HG02798 (cell line): ENCODE measurements at regions not wholly inside any gene's neighbourhood (a gene's known extent, or its start where the extent isn't known, plus 50 kb on each side); places are given as distances from the start of the nearest gene placed in this dataset.
"Not testable (repeated sequence)": the region's sequence is repeated elsewhere in the genome, so short reads cannot be mapped to it uniquely, and the experiment has no call there.

Experiments used
- ATAC-seq: cut with Tn5 transposase; IDR thresholded peaks from one replicate; pipeline ENCODE4 v1.9.1; 2021; ENCODE audit warnings: mild to moderate bottlenecking; ENCODE audit not compliant: unreplicated experiment, poor library complexity

- ATAC-seq = not testable (repeated sequence)
Measured at GRCh38 chr16:29176822-29177202, 192.0 kb downstream of the LAT start.

DNA sequence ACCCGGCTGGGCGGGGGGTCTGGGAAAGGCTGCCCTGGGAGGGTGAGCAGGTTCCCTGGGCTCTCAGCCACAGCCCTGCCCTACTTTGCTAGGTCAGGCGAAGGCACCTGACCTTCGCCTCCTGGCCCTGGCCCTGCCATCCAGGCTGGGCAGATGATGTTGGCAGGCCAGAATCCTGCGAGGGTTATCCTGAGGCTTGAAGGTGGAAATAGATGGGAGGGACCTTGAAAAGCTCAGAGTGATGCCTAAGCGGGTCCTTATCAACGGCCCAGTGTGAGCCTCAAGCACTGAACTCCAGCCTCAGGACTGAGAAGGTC, 191.3 kb downstream of the LAT start:
- not testable (repeated sequence) for ATAC-seq

DNA sequence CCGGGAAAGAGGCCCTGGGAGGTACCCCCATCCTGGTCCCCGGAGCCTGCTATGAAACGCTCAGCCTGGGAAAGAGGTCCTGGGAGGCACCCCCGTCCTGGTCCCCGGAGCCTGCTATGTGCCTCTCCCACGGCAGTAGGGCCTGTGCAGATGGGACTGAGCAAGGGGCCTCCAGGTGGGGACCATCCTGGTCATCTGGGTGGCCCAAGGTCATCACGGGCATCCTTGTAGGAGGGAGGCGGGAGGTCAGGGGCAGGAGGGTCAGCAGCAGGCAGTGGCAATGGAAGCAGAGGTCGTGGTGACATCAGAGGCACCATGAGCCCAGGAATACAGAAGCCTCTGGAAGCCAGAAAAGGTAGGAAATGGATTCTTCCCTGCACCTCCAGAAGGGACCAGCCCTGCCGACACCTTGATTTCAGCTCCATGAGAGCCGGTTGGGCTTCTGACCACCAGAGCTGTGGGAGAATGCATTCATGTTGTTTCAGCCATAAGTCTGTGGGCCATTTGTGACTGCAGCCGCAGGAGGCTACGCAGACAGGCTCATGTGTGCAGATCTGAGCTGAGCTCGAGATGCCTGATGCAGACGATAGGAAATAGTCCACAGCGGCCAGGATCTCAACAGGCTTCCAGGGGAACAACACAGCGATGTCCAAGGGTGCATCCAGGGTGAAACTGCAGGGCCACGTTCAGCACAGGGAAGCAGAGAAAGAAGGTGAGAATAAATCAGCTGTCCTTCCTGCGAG, 190.7 kb downstream of the LAT start:
- ATAC-seq = not testable (repeated sequence)

GRCh38 chr16:29173371-29174305, 188.8 kb downstream of the LAT start:
- ATAC-seq = not testable (repeated sequence)

DNA sequence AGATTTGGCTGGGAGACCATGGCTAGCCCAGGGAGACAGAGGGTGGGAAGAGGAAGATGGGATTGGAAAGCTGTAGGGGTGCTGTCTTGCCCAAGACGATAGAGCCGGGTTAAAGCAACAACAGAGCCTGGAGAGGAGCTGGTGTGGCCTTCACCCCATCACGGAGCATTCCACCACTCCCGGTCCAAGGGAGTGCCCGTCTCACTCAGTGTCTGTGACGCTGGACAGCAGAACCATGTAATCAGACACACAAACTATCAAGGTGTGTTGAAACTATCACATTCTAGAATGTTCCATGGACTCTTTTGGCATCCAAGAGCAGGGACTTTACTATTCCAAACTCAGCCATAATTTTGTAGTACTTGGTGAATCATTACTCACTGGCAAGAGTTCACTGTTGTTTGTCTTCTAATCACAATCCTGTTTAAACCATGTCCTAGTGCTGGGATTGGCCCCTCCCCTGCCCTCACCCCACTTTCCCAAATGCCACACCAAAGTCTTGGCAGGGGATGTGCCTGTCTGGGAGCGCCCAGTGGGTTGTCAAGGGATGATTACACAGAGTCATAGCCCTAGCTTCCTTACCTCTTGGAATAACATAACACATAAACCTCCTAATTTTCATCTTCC, 187.4 kb downstream of the LAT start:
- not testable (repeated sequence) for ATAC-seq

- ATAC-seq = not testable (repeated sequence)
Measured at GRCh38 chr16:29171296-29171695, 186.4 kb downstream of the LAT start.

DNA sequence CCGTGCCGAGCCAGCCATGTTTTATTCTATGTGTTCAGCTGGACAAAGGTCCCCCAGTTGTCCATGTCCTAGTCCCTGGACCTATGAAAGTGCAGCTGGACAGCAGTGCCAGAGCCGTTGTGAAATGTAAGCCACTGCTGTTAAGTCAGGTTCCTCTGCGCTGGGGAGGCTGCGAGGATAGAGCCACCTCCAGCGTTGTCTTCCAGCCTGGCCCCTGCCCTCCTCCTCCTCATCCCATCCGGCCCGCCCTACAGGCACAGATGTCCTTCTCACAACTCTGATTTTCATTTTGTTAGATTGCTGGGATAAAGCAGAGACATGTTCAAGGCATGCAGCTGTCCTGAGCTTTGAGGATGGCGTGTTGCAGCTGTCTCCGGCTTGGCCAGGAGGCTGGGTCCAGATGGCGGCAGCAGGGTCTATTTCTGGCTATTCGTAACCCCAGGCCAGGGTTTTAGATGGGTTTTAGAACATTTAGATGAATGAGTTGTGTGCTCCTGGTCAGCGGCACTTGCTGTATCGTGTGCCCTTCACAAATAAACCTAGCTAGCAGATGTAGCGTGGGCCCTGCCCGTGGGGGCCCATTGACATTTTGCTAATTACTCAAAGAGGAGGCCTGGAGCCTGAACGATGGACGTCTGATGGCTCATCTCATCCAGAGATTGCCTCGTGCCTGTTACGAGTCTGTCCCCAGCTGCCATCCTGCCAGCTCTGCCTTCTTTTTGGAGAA, 185.7 kb downstream of the LAT start:
- ATAC-seq = not testable (repeated sequence)

DNA sequence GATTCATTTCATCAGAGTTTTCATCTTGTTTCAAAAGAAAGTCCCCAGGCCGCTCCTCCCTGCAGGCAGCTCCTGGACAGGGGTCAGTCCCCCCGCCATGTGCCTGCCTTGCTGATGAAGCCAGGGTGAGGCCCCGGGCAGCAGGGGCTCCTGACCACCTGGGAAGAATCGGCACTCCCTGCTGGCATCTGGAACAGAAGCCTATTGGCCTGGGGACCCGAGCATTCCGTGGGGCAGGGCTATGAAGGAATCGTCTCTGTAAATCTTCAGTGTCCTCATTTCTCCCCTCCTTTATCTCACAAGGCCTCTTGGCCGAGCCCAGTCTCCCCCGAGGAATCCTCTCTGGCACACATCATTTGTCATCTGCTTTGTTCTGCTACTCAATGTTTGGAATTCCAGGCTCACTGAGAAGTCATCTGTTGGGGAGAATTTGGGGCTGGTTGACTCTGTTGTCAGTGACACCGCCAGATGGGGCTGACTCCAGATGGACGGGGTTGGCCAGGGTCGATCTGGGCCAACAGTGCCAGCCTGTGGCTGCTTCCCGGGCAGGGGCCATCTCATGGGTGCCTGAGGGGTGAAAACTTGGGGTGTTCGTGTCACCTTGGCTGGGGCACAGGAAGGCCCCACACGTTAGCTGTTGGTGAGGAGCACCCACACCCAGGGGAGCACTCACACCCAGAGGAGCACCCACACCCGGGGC, 184.6 kb downstream of the LAT start:
- not testable (repeated sequence) for ATAC-seq

DNA sequence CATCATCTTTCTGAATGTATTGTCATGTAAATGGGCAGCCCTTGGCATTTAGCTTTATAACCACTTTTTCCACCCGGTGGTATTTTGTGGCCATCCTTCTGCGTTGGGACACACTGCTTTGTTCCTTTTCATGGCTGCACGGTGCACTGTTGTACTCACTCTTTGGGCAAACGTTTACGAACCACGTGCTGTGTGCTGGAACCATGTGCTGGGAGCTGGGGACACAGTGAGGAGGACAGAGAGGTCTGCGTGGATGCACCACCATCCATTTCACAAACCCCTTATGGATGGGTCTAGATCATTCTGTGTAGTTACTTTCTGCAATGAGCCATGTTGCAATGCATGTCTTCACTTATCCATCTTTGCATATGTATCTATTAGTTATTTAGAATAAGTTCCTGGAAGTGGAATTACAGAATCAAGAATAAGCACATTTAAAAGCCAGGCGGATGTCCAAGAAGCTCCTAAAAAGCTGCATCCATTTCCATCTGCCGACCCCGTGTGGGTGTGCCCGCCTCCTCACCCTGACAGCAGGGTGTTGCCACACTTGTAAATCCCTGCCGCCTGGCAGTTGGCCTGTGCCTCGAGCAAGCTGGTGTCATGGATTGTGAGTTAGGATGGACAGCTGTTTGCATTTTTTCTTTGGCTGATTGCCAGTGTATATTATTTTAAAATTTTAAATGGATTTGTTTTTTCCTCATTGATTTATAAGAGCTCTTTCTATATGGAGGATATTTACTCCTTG, 183.8 kb downstream of the LAT start:
- not testable (repeated sequence) for ATAC-seq

- not testable (repeated sequence) for ATAC-seq
Measured at GRCh38 chr16:29164442-29165089, 179.7 kb downstream of the LAT start.

GRCh38 chr16:29160171-29160570, 175.3 kb downstream of the LAT start:
- not testable (repeated sequence) for ATAC-seq

GRCh38 chr16:29159603-29160002, 174.8 kb downstream of the LAT start:
- ATAC-seq = not testable (repeated sequence)

DNA sequence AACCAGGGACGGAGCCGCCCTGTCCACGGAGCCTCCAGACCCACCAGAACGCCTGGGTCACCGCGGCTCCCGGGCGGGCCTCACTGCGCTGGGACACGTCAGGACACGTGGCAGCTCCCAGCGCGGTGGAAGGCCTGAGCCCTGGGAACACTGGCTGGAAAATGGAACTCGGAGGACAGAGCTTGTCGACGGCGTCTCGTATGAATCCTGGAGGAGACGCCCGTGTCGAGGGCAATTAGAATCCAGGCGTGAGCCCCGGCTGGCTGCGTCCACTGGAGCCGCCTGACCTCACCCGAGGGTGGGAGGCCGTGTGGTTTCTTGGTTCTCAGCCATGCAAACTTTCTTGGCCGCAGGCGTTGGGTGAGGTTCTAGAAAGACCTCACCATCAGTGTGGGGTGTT, 173.9 kb downstream of the LAT start:
- ATAC-seq = no peak

DNA sequence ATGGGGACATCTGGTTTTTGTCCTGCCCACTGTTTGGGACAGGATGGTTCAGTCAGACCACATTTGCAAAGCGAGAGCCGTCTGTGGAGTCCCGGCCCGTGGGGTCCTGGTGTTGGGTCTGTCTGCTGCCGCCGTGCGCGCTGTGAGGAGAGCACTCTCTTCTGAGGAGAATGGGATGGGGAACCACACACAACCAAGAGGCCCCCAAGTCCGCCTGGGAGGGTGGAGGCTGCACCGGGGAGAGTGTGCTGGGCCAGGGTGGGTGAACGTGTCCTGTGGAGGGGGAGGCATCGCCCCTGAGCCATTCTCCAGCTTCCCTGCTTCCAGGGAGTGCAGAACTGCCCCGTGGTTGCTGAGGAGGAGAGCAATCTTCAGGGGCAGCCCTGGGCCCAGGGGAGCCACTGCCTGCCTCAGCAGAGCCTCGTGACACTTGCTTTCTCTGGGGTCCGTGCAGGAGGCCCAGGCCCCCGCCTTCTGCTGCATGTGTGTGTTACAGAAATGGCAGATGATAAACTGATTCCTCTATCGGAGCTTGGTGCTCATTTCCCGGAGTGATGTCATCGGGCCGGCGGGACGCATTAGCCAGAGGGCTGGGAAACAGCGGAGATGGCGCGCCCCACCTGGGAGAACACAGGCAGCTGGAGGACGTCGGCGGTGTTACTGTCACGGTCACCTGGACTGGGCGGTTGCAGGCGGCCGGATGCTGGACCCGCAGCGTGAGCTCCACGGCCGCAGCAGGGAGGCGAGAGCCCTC, 173.4 kb downstream of the LAT start:
- ATAC-seq = not testable (repeated sequence)

GRCh38 chr16:29157051-29157923, 172.4 kb downstream of the LAT start:
- not testable (repeated sequence) for ATAC-seq

GRCh38 chr16:29156511-29156910, 171.7 kb downstream of the LAT start:
- no peak for ATAC-seq

DNA sequence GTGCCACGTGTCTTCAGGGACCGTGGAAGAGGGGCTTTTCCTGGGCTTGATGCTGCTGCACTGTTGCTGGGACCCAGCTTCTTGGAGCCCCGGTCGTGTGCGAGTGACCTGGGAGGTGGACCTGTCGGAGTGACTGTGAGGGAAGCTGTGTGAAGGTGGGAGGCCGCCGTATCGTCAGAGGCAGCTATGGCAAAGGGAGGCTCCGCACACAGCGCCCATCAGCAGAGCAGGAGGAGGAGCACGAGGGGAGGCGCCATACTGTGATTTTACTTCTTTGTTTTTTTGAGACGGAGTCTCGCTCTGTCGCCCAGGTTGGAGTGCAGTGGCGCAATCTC, 171.0 kb downstream of the LAT start:
- not testable (repeated sequence) for ATAC-seq
